GM18868 (cell line): ENCODE measurements at regions not wholly inside any gene's neighbourhood (a gene's known extent, or its start where the extent isn't known, plus 50 kb on each side); places are given as distances from the start of the nearest gene placed in this dataset.
"Not testable (repeated sequence)": the region's sequence is repeated elsewhere in the genome, so short reads cannot be mapped to it uniquely, and the experiment has no call there.

ENCODE experiments used
- ATAC-seq: cut with Tn5 transposase; IDR thresholded peaks from one replicate; pipeline ENCODE4 v1.9.1; 2021; ENCODE audit warnings: mild to moderate bottlenecking, moderate library complexity; ENCODE audit not compliant: unreplicated experiment

GRCh38 chr14:28635816-28636215, 130.8 kb upstream of the FOXG1 start:
- not testable (repeated sequence) for ATAC-seq

GRCh38 chr14:28641189-28641588, 125.4 kb upstream of the FOXG1 start:
- ATAC-seq: not testable (repeated sequence)

- ATAC-seq: no peak
Measured at GRCh38 chr14:28651148-28651547, 115.4 kb upstream of the FOXG1 start.

GRCh38 chr14:28652782-28653181, 113.8 kb upstream of the FOXG1 start:
- no peak for ATAC-seq

GRCh38 chr14:28653521-28653920, 113.1 kb upstream of the FOXG1 start:
- ATAC-seq: no peak

- no peak for ATAC-seq
Measured at GRCh38 chr14:28656704-28657255, 109.8 kb upstream of the FOXG1 start.

GRCh38 chr14:28661171-28661772, 105.3 kb upstream of the FOXG1 start:
- ATAC-seq: no peak

- ATAC-seq: no peak
Measured at GRCh38 chr14:28666961-28667360, 99.6 kb upstream of the FOXG1 start.

- no peak for ATAC-seq
Measured at GRCh38 chr14:28671425-28671824, 95.2 kb upstream of the FOXG1 start.

GRCh38 chr14:28673056-28673455, 93.5 kb upstream of the FOXG1 start:
- ATAC-seq: no peak

- peak; percentile 76 for ATAC-seq
Measured at GRCh38 chr14:28676479-28676878, 90.1 kb upstream of the FOXG1 start.

- no peak for ATAC-seq
Measured at GRCh38 chr14:28677381-28677780, 89.2 kb upstream of the FOXG1 start.

GRCh38 chr14:28678887-28679286, 87.7 kb upstream of the FOXG1 start:
- ATAC-seq: no peak

- no peak for ATAC-seq
Measured at GRCh38 chr14:28681681-28682080, 84.9 kb upstream of the FOXG1 start.

- ATAC-seq: no peak
Measured at GRCh38 chr14:28690029-28690692, 76.4 kb upstream of the FOXG1 start.

GRCh38 chr14:28695109-28695508, 71.5 kb upstream of the FOXG1 start:
- no peak for ATAC-seq

- no peak for ATAC-seq
Measured at GRCh38 chr14:28701733-28702132, 64.9 kb upstream of the FOXG1 start.

- no peak for ATAC-seq
Measured at GRCh38 chr14:28703482-28703881, 63.1 kb upstream of the FOXG1 start.

GRCh38 chr14:28704153-28704552, 62.4 kb upstream of the FOXG1 start:
- ATAC-seq: no peak

- no peak for ATAC-seq
Measured at GRCh38 chr14:28707814-28708213, 58.8 kb upstream of the FOXG1 start.

- no peak for ATAC-seq
Measured at GRCh38 chr14:28709571-28710305, 56.8 kb upstream of the FOXG1 start.
